SJCRH30 (cell line): ENCODE measurements at regions not wholly inside any gene's neighbourhood (a gene's known extent, or its start where the extent isn't known, plus 50 kb on each side); places are given as distances from the start of the nearest gene placed in this dataset.
A peak's percentile ranks its signal among the peaks of the same experiment; 100 is the strongest.
"Not testable (repeated sequence)": the region's sequence is repeated elsewhere in the genome, so short reads cannot be mapped to it uniquely, and the experiment has no call there.

Experiments used
- DNase-seq, 2 experiments: peaks; one replicate each; pipeline ENCODE4 v3.0.0-alpha.2; 2015 to 2020
- H3K27ac ChIP-seq: fragments of 250-450 bp; sonication (Bioruptor Pico); 2 replicates; pipeline ENCODE4 v1.5.1; 2020; ENCODE audit warnings: mild to moderate bottlenecking, moderate library complexity
- H3K27me3 ChIP-seq: fragments of 250-450 bp; sonication (Bioruptor Pico); 2 replicates; pipeline ENCODE4 v1.5.1; 2020; ENCODE audit warnings: mild to moderate bottlenecking, moderate library complexity
- H3K36me3 ChIP-seq: fragments of 250-450 bp; sonication (Bioruptor Pico); 2 replicates; pipeline ENCODE4 v1.5.1; 2020; ENCODE audit warnings: mild to moderate bottlenecking, moderate library complexity
- H3K4me1 ChIP-seq: fragments of 250-450 bp; sonication (Bioruptor Pico); 2 replicates; pipeline ENCODE4 v1.5.1; 2020; ENCODE audit warnings: mild to moderate bottlenecking, moderate library complexity
- H3K4me3 ChIP-seq: fragments of 250-450 bp; sonication (Bioruptor Pico); 2 replicates; pipeline ENCODE4 v1.5.1; 2020; ENCODE audit warnings: mild to moderate bottlenecking, moderate library complexity
- H3K9me3 ChIP-seq: fragments of 250-450 bp; sonication (Bioruptor Pico); replicated peaks from 2 replicates; pipeline ENCODE4 v1.5.1; 2020; ENCODE audit warnings: mild to moderate bottlenecking, moderate library complexity

DNA sequence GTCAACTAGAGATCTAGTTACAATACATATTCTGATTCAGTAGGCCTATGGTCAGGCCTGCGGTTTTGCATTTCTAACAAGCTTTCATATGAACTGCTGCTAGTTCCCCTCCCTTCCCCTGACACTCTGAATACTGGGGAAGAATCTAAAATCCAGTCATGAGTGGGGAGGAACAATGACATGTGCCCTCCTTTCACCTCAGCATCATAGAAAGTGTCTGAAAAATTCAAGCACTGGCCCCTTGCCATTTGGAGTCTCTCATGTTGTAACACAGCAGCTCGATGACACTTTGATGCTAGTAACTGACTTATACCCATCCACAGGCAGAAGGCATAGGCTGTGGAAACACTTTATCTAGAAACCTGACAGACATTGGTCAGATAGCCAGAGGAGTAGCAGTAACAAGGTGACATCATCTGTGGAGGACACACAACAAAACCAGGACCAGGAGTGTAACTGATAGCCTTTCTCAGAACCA is 161.9 kb upstream of the RASSF8 start:
- Histone ChIP-seq H3K4me1 (no peaks in the 10 kb centered on the region), H3K36me3 (no peaks in the 10 kb centered on the region), H3K27me3 (no peaks in the 10 kb centered on the region), H3K27ac (no peak overlapping the region), H3K9me3 (no peaks in the 10 kb centered on the region; the same call in 1 of the 2 replicates), H3K4me3 (no peak overlapping the region)
- DNase-seq, result peak in 1 of 2 experiments; percentile 21

DNA sequence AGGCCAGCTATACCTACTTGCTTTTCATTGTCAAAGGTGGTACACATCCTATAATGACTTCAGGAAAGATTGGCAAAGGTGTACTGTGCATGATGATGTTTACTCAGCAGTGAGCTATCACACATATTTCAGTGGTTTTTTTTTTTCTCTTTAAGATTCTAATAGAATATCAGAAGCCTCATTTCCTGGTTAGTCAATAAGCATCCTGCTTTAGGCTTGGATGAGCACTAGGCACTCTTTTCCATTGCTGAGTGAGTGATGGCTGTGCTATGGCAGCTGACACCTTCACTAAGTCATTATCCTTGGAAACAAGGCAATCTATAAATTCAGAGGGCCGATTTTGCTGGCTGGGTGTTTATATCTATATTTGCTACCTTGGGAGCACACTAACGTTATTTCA is 161.1 kb upstream of the RASSF8 start:
- H3K27ac ChIP-seq, result no peak overlapping the region
- no peaks in the 10 kb centered on the region for H3K27me3 ChIP-seq
- DNase-seq, result no peak
- no peak overlapping the region for H3K4me3 ChIP-seq
- H3K4me1 ChIP-seq, result no peaks in the 10 kb centered on the region
- H3K36me3 ChIP-seq, result no peaks in the 10 kb centered on the region
- no peaks in the 10 kb centered on the region; the same call in 1 of the 2 replicates for H3K9me3 ChIP-seq

DNA sequence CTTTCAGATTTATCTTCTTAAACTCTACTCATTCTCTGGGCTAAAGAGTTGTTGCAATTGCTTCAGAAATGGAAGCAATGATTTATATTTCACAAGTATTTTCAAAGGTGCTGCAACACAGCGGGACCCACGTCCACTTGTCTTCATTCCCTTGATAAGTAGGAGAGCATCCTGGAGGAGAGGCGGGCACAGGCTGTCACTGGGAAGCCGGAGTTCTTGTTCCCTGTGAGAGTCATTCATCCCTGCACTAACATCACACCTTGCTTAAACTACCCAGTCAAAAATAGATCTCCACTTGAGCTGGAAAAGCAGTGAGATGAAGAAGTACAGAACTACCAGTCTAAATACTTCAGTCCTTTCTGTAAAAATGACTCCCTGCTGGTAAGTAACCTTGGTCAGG is 160.5 kb upstream of the RASSF8 start:
- Histone ChIP-seq H3K4me3 (no peak overlapping the region), H3K4me1 (no peaks in the 10 kb centered on the region), H3K9me3 (no peaks in the 10 kb centered on the region; the same call in 1 of the 2 replicates), H3K36me3 (no peaks in the 10 kb centered on the region), H3K27ac (no peak overlapping the region), H3K27me3 (no peaks in the 10 kb centered on the region)
- DNase-seq, result no peak

DNA sequence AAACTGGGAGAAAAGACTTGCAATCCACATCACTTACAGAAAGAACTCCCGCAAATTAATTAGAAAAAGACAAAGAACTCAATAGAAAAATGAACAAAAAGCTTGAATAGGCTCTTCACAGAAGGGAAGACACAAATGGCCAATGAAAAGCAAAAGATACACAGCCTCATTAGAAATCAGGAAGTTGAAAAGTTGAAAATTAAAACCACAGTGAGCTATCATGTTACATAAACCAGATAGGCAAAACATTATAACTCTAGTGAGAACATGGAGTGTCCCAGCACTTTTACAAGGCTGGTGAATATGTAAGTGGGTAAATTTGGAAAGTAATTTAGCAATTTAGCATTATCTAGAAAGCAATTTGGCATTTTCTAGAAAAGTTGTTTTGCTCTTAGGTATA is 158.4 kb upstream of the RASSF8 start:
- no peaks in the 10 kb centered on the region; the same call in 1 of the 2 replicates for H3K9me3 ChIP-seq
- H3K4me3 ChIP-seq, result no peak overlapping the region
- no peaks in the 10 kb centered on the region for H3K36me3 ChIP-seq
- no peak overlapping the region for H3K27ac ChIP-seq
- H3K4me1 ChIP-seq, result no peaks in the 10 kb centered on the region
- H3K27me3 ChIP-seq, result no peaks in the 10 kb centered on the region
- DNase-seq, result peak in 1 of 2 experiments; percentile 5

DNA sequence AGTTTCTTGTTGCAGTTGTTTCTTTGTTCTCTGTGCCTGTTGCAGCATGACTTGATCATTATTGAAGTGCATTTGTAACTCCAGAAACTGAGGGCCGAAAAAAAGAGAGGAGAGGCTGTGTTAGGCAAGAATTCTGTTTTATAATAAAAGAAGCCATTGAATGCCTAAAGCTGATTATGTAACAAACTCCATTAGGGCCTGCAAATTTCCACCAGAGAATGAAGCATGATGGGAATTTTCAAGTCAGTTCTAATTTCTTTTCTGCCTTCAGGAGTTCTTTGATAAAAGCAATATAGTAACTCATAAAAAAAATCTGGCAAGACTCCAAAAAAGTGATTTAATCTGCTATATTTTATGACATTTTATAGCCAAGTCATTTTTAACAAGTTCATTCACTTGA is 156.7 kb upstream of the RASSF8 start:
- Histone ChIP-seq H3K4me3 (no peak overlapping the region), H3K27me3 (no peaks in the 10 kb centered on the region), H3K27ac (no peak overlapping the region), H3K4me1 (no peaks in the 10 kb centered on the region), H3K9me3 (no peaks in the 10 kb centered on the region; the same call in 1 of the 2 replicates), H3K36me3 (no peaks in the 10 kb centered on the region)
- no peak for DNase-seq

DNA sequence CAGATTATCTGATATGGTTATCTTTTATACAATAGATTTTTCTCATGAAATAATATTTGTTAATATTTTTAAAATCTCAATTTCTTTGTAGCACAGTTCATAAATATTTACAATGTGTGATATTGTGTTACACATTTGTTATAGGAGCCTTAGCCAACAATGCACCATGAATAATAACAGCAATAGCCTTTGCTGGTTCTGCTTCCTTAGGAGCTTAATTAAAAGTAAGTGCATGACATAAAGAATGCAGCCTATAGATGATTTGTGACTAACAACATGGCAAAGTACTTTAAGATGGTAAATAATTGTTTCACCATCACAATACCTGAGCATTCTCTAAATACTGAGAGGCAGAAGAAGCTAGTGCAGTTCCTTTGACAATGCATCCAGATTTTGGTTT is 156.3 kb upstream of the RASSF8 start:
- Histone ChIP-seq H3K4me1 (no peaks in the 10 kb centered on the region), H3K27me3 (no peaks in the 10 kb centered on the region), H3K27ac (no peak overlapping the region), H3K4me3 (no peak overlapping the region), H3K9me3 (no peaks in the 10 kb centered on the region; the same call in 1 of the 2 replicates), H3K36me3 (no peaks in the 10 kb centered on the region)
- no peak for DNase-seq

DNA sequence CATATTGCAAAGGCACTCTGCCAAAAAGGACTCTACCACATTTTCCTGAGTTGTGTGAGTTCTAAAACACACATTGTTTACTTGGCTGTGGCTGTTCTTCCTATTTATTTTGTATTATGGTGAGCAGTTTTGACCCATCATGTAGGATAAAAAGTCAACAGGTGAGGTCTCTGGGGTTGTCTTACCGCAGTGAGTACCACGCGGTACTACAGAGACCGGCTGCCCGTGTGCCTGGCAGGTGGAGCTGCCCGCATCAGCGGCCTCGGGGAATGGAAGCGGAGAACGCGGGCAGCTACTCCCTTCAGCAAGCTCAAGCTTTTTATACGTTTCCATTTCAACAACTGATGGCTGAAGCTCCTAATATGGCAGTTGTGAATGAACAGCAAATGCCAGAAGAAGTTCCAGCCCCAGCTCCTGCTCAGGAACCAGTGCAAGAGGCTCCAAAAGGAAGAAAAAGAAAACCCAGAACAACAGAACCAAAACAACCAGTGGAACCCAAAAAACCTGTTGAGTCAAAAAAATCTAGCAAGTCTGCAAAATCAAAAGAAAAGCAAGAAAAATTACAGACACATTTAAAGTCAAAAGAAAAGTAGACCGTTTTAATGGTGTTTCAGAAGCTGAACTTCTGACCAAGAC is 155.3 kb upstream of the RASSF8 start:
- not testable (repeated sequence) for H3K27me3 ChIP-seq, H3K27ac ChIP-seq, H3K9me3 ChIP-seq, DNase-seq, H3K4me3 ChIP-seq, H3K36me3 ChIP-seq, H3K4me1 ChIP-seq

DNA sequence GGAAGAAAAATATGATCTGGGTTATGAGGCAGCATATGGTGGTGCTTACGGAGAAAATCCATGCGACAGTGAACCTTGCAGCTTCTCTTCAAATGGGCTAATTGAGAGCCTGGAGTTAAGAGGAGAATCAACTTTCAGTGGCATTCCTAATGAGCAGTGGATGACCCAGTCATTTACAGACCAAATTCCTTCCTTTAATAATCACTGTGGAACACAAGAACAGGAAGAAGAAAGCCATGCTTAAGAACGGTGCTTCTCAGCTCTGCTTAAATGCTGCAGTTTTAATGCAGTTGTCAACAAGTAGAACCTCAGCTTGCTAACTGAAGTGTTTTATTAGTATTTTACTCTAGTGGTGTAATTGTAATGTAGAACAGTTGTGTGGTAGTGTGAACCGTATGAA is 154.2 kb upstream of the RASSF8 start:
- not testable (repeated sequence) for H3K36me3 ChIP-seq, H3K27ac ChIP-seq, H3K4me1 ChIP-seq, H3K4me3 ChIP-seq, H3K9me3 ChIP-seq, DNase-seq, H3K27me3 ChIP-seq

DNA sequence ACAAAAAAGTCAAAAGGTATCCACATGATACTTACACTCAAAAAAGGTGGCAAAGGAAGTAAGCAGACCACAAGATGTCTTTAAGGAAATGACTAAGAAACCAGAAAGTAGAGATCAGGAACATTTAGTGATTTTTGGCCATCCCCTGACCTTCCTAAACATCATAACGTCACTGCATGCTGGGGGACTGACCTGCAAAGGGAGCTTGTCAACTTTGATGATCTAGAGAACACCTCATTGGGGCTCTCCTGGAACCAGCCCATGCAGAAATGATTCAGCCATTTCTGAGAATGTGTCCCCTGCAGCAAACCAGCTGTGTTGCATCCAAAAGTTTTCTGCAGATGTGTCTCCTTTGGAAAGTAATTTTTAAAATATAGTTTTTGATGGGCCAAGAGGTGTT is 152.2 kb upstream of the RASSF8 start:
- no peak for DNase-seq

DNA sequence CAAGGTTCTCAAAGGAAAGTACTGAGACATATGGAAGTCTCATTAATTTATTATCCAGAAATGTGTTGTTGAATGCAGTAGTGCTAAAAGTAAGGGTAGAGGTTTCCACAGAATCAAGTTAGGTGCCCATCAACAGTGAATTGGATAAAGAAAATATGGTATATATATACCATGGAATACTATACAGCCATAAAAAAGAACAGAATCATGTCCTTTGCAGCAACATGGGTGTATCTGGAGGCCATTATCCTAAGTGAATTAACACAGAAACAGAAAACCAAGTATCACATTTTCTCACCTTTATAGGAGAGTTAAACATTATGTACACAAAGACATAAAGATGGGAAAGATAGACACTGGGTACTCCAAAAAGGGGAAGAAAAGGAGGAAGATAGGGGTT is 149.9 kb upstream of the RASSF8 start:
- no peaks in the 10 kb centered on the region for H3K4me1 ChIP-seq
- H3K36me3 ChIP-seq, result no peaks in the 10 kb centered on the region
- no peak overlapping the region for H3K4me3 ChIP-seq
- no peaks in the 10 kb centered on the region for H3K27me3 ChIP-seq
- H3K27ac ChIP-seq, result no peak overlapping the region
- no peak for DNase-seq
- H3K9me3 ChIP-seq, result no peaks in the 10 kb centered on the region

More for the DNA sequence above, 152.2 kb upstream of the RASSF8 start:
- Histone ChIP-seq H3K4me3 (no peak overlapping the region), H3K4me1 (no peaks in the 10 kb centered on the region), H3K9me3 (no peaks in the 10 kb centered on the region; the same call in 1 of the 2 replicates), H3K27me3 (no peaks in the 10 kb centered on the region), H3K27ac (no peak overlapping the region), H3K36me3 (no peaks in the 10 kb centered on the region)

DNA sequence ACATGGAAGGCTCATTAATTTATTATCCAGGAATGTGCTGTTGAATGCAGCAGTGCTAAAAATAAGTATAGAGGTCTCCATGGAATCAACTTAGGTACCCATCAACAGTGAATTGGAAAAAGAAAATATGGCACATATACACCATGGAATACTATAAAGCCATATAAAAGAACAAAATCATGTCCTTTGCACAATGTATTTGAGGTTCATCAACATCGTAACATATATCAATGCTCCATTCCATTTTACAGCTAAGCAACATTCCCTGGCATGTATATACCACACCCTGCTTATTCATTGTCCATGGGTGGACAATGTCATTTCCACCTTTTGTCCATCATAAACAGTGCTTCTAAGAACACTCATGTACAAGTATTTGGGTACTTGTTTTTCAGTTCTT is 147.8 kb upstream of the RASSF8 start:
- Histone ChIP-seq H3K9me3 (no peaks in the 10 kb centered on the region), H3K27me3 (no peaks in the 10 kb centered on the region), H3K4me3 (no peak overlapping the region), H3K36me3 (no peaks in the 10 kb centered on the region), H3K27ac (no peak overlapping the region), H3K4me1 (no peaks in the 10 kb centered on the region)
- no peak for DNase-seq

DNA sequence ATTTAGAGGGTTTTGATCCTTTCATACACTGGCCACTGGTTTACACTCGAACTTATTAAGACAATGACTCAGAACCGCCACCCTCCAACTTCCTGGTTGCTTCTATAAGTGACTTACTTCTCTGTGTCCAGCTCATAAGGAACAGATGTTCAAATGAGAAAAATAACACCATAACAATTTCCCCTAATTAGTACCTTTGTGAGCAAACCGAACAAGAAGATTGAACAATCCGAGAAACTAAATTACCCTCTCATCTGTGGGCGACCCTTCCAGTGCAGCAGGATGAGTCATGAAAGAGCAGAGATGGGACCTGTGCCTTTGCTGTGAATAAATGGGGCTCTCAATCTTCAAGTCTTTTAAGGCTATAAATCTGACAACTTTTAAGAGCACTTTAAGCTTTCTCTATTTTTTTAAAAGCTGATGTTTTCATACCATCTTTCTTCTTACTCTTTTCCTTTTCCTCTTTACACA is 146.8 kb upstream of the RASSF8 start:
- no peaks in the 10 kb centered on the region for H3K4me1 ChIP-seq
- H3K27me3 ChIP-seq, result no peaks in the 10 kb centered on the region
- DNase-seq, result no peak
- no peak overlapping the region for H3K4me3 ChIP-seq
- no peaks in the 10 kb centered on the region for H3K9me3 ChIP-seq
- H3K27ac ChIP-seq, result no peak overlapping the region
- H3K36me3 ChIP-seq, result no peaks in the 10 kb centered on the region

DNA sequence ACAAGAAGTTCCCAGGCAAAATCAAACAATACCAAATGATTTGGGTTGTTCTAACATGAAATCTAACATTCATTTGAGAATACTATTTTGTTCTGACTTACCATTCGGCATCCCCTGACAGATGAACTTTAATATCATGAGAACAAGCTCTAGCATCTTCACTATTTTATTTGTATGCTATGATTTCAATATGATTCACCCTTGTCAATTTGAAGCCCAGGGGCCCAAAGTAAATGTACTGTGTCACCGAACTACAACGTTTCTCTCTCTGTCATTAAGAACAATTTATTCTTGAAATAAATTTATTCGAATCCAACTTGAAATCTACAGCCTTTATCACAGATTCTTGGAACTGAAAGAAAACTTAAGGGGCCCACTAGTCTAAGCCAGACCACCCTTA is 146.2 kb upstream of the RASSF8 start:
- no peaks in the 10 kb centered on the region for H3K9me3 ChIP-seq
- DNase-seq, result no peak
- no peak overlapping the region for H3K4me3 ChIP-seq
- H3K36me3 ChIP-seq, result no peaks in the 10 kb centered on the region
- H3K27me3 ChIP-seq, result no peaks in the 10 kb centered on the region
- no peaks in the 10 kb centered on the region for H3K4me1 ChIP-seq
- no peak overlapping the region for H3K27ac ChIP-seq

DNA sequence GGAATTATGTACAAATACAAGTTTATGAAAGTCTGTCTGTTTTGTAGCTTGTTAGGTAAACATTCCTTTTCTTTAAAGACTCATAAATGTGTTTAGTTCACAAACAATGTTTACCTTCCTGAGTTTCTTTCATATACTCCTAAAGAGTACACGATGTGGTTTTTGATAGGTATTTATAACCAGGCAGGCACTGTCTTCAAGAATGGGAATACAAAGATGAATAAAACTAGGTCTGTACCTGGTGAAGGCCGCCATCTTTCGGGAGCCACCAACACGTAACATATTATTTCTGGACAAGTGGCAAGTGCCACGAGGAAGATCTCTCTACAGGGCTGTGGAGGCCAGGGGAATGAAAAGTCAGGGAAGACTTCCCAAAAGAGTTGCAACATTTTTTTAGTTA is 144.6 kb upstream of the RASSF8 start:
- Histone ChIP-seq H3K27ac (no peak overlapping the region), H3K4me1 (no peaks in the 10 kb centered on the region), H3K27me3 (no peaks in the 10 kb centered on the region), H3K36me3 (no peaks in the 10 kb centered on the region), H3K4me3 (no peak overlapping the region), H3K9me3 (no peaks in the 10 kb centered on the region)
- DNase-seq, result no peak

DNA sequence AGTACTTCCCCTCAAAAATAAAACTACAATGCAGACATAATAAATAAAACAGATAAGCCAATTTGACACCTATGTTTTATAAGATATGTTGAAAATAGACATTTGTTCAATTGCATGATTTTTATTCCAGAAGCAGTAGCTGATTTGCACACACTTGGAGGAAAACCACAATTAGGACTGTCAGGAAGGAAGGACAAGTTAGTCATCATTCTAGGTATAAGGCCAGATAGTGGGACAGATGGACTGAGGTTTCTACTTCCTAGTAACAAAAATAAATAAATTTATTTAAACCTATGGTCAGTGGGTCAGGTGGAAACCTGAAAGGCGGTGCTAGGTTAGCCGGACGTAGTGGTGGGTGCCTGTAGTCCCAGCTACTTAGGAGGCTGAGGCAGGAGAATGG is 141.8 kb upstream of the RASSF8 start:
- no peaks in the 10 kb centered on the region for H3K36me3 ChIP-seq
- no peaks in the 10 kb centered on the region for H3K4me1 ChIP-seq
- no peak for DNase-seq

DNA sequence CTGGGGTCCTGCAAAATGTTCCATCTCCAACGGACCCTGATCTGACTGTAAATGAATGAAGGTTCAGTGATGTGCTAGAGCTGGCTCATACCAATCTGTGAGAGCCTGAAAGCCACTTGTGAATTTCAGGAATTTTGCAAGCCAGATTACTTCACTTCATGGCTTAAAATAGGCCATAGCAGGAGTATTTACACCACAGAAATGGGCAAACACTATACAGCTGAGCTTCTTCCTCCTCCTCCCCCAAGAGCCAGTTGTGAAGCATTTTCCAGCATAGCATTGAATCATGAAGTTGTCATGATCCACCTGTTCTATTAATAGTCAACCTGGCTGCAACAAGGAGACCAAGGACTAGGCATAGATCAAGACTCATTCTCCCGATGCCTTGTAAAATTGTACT is 141.3 kb upstream of the RASSF8 start:
- Histone ChIP-seq H3K36me3 (no peaks in the 10 kb centered on the region), H3K9me3 (no peaks in the 10 kb centered on the region), H3K27ac (no peak overlapping the region), H3K4me1 (no peaks in the 10 kb centered on the region), H3K27me3 (no peaks in the 10 kb centered on the region), H3K4me3 (no peak overlapping the region)
- DNase-seq, result no peak

More for the DNA sequence above, 141.8 kb upstream of the RASSF8 start:
- Histone ChIP-seq H3K27ac (no peak overlapping the region), H3K4me3 (no peak overlapping the region), H3K27me3 (no peaks in the 10 kb centered on the region), H3K9me3 (no peaks in the 10 kb centered on the region)
